Stimulated activated CD8-positive, alpha-beta memory T cell treated with anti-CD3 and anti-CD28 coated beads, Interleukin-7, amount 100 ng/mL, for 48 hours (primary cell): ENCODE measurements at regions not wholly inside any gene's neighbourhood (a gene's known extent, or its start where the extent isn't known, plus 50 kb on each side); places are given as distances from the start of the nearest gene placed in this dataset.

Source experiments
- DNase-seq, 2 donors: peaks; one replicate each; pipeline ENCODE4 v3.0.0-alpha.2; 2020; ENCODE audit warnings: low read depth in 1 of 2; ENCODE audit errors: extremely low read depth in 1 of 2

GRCh38 chr13:44210525-44210924 is 163.1 kb upstream of the SERP2 start:
- DNase-seq: no peak

GRCh38 chr13:44211286-44211685 is 162.3 kb upstream of the SERP2 start:
- DNase-seq: no peak

GRCh38 chr13:44211704-44212346 is 161.8 kb upstream of the SERP2 start:
- DNase-seq: no peak

- DNase-seq: no peak
Measured at GRCh38 chr13:44212633-44213396, 160.8 kb upstream of the SERP2 start.

GRCh38 chr13:44218501-44219240 is 155.0 kb upstream of the SERP2 start:
- no peak for DNase-seq

GRCh38 chr13:44219577-44220548 is 153.8 kb upstream of the SERP2 start:
- DNase-seq: no peak

- no peak for DNase-seq
Measured at GRCh38 chr13:44220948-44221347, 152.7 kb upstream of the SERP2 start.

- no peak for DNase-seq
Measured at GRCh38 chr13:44221657-44222056, 152.0 kb upstream of the SERP2 start.

- DNase-seq: no peak
Measured at GRCh38 chr13:44223770-44224444, 149.7 kb upstream of the SERP2 start.

- no peak for DNase-seq
Measured at GRCh38 chr13:44224450-44225149, 149.0 kb upstream of the SERP2 start.

- DNase-seq: no peak
Measured at GRCh38 chr13:44229371-44230030, 144.1 kb upstream of the SERP2 start.

GRCh38 chr13:44230071-44230470 is 143.6 kb upstream of the SERP2 start:
- DNase-seq: no peak

- DNase-seq: no peak
Measured at GRCh38 chr13:44230736-44231135, 142.9 kb upstream of the SERP2 start.

GRCh38 chr13:44231786-44232516 is 141.7 kb upstream of the SERP2 start:
- peak in 1 of 2 donors; percentile 10 for DNase-seq

GRCh38 chr13:44232774-44233173 is 140.8 kb upstream of the SERP2 start:
- DNase-seq: no peak

- DNase-seq: no peak
Measured at GRCh38 chr13:44234566-44234965, 139.1 kb upstream of the SERP2 start.

GRCh38 chr13:44236370-44236769 is 137.3 kb upstream of the SERP2 start:
- no peak for DNase-seq

- DNase-seq: no peak
Measured at GRCh38 chr13:44236801-44237207, 136.8 kb upstream of the SERP2 start.
